Astrocyte of the cerebellum (primary cell): ENCODE measurements at regions not wholly inside any gene's neighbourhood (a gene's known extent, or its start where the extent isn't known, plus 50 kb on each side); places are given as distances from the start of the nearest gene placed in this dataset.

Experiments used
- DNase-seq: peaks from one replicate; pipeline ENCODE4 v3.0.0-alpha.2; 2011; ENCODE audit warnings: low read depth
- H3K4me3 ChIP-seq: 2 replicates; pipeline ENCODE4 v1.5.1; 2011; ENCODE audit warnings: mild to moderate bottlenecking, low read depth, low read length, moderate library complexity
- in situ Hi-C: cut with HindIII; loops from 2 replicates; pipeline ENCODE4 v1.10.0; 2017; ENCODE audit warnings: low sequenced_read_pairs
- TF ChIP-seq, protein P1 (sequence below): IDR thresholded peaks from 2 replicates; pipeline ENCODE4 v1.5.1; 2012; ENCODE audit warnings: low read length, low read depth, moderate library complexity, mild to moderate bottlenecking; ENCODE audit errors: missing control alignments

DNA sequence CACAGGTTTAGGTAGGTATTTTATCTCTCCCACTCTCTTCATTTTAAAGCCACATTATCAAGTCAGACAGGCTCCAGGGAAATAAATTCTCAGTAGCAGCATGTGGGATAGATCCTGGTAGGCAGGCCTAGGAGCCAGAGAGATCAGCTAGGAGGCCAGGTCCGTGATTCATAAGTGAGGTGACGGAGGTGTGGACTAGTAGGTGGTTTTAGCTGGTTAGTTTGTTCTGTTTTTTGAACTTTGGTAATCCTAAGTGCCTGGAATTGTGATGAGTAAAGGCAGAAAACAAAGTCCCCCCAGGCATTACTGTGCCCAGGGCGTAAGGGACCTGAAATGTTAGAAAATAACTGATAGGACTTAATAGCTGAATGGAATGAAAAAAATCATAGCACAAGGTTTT lies 53.6 kb upstream of the E2F3 start:
- DNase-seq, result no peak
- no peak overlapping the region for H3K4me3 ChIP-seq
- in situ Hi-C loops, result no loop called here
- TF ChIP-seq, protein P1, sequence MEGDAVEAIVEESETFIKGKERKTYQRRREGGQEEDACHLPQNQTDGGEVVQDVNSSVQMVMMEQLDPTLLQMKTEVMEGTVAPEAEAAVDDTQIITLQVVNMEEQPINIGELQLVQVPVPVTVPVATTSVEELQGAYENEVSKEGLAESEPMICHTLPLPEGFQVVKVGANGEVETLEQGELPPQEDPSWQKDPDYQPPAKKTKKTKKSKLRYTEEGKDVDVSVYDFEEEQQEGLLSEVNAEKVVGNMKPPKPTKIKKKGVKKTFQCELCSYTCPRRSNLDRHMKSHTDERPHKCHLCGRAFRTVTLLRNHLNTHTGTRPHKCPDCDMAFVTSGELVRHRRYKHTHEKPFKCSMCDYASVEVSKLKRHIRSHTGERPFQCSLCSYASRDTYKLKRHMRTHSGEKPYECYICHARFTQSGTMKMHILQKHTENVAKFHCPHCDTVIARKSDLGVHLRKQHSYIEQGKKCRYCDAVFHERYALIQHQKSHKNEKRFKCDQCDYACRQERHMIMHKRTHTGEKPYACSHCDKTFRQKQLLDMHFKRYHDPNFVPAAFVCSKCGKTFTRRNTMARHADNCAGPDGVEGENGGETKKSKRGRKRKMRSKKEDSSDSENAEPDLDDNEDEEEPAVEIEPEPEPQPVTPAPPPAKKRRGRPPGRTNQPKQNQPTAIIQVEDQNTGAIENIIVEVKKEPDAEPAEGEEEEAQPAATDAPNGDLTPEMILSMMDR, result no peak

DNA sequence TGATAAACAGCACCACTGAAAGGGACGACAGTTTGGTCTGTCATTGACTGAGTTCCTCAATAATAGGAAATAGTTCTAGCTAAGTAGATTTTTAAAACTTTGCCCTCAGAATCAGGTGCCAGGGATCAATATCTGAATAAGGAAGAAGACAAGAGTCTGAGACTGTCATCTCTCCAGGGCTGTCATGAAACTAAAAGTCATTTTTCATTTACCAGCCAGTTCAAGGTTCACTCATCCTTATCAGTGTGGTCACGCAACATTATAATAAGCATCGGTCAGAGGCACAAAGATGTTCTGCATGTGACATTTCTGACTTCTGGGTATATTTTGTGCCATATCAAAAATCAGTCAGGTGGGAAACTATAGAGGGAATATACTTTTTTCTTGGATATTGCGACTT lies 52.5 kb upstream of the E2F3 start:
- DNase-seq, result no peak
- H3K4me3 ChIP-seq, result no peak overlapping the region
- in situ Hi-C loops, result no loop called here
- TF ChIP-seq, protein P1, result no peak

DNA sequence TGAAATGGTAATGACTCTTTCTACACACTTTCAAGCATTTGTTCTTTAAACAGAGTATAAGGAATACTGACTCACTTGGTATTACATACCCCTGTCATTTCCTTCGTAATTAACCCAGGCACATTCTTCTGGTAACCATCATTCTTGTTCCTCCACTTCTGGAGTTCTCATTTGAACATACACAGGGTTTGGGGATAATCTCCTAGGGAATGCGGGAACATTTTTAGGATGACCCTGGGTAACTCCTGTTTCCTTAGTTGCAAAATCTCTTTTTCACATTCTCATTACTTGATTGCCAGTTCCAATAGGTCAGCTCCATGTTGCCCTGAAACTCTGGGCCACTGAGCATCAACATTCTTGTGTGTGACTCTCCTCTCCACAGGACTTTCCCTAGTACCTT lies 51.5 kb upstream of the E2F3 start:
- in situ Hi-C loops, result no loop called here
- TF ChIP-seq, protein P1, result no peak
- H3K4me3 ChIP-seq, result no peak overlapping the region
- DNase-seq, result no peak

DNA sequence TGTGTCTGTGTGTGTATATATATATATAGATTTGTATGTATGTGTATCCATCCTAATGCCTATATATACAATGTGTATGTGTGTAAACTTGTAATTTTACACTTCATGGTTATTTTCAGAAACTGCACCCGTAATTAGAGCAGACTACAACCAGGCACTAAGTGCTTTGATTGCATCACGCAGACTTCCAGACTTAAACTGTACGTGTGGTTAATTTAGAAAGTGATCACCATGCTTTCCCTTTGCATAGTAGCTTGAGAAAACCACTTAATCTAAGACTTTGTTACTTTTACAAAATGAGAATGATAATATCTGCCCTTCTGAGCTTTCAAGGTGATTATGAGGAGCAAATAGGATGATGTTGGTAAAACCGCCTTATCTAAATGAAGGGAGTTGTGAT lies 50.1 kb upstream of the E2F3 start:
- no peak for DNase-seq
- TF ChIP-seq, protein P1, result no peak
- in situ Hi-C loops, result no loop called here
- no peak overlapping the region for H3K4me3 ChIP-seq
